Subcutaneous abdominal adipose tissue (tissue), 5 donors: ENCODE measurements at regions not wholly inside any gene's neighbourhood (a gene's known extent, or its start where the extent isn't known, plus 50 kb on each side); places are given as distances from the start of the nearest gene placed in this dataset.

ENCODE experiments used
- H3K27ac ChIP-seq: one replicate; pipeline ENCODE4 v1.7.0; 2013; ENCODE audit warnings: low read depth, mild to moderate bottlenecking, inconsistent platforms, low read length, moderate library complexity
- H3K27me3 ChIP-seq, 5 donors: one replicate each; pipeline ENCODE4 v1.7.0; 2013; ENCODE audit warnings: low read length in 5 of 5, inconsistent platforms in 1 of 5; ENCODE audit not compliant: control insufficient read depth in 5 of 5, insufficient read depth in 4 of 5
- H3K36me3 ChIP-seq, 5 donors: one replicate each; pipeline ENCODE4 v1.7.0; 2013; ENCODE audit warnings: low read length in 5 of 5; ENCODE audit not compliant: control insufficient read depth in 5 of 5, insufficient read depth in 5 of 5
- H3K4me1 ChIP-seq, 5 donors: one replicate each; pipeline ENCODE4 v1.7.0; 2013; ENCODE audit warnings: low read length in 5 of 5, mild to moderate bottlenecking in 3 of 5, moderate library complexity in 1 of 5; ENCODE audit not compliant: control insufficient read depth in 5 of 5, insufficient read depth in 5 of 5
- H3K4me3 ChIP-seq, 5 donors: one replicate each; pipeline ENCODE4 v1.7.0; 2013; ENCODE audit warnings: low read length in 5 of 5, low read depth in 1 of 5
- H3K9ac ChIP-seq, 5 donors: one replicate each; pipeline ENCODE4 v1.7.0; 2013; ENCODE audit warnings: low read length in 5 of 5, mild to moderate bottlenecking in 4 of 5, moderate library complexity in 3 of 5
- H3K9me3 ChIP-seq, 5 donors: one replicate each; pipeline ENCODE4 v1.7.0; 2013; ENCODE audit warnings: low read length in 5 of 5; ENCODE audit not compliant: control insufficient read depth in 5 of 5
- donor health status: healthy.
- donor health status: healthy.
- donor health status: healthy.
- donor health status: healthy.
- donor health status: healthy.

DNA sequence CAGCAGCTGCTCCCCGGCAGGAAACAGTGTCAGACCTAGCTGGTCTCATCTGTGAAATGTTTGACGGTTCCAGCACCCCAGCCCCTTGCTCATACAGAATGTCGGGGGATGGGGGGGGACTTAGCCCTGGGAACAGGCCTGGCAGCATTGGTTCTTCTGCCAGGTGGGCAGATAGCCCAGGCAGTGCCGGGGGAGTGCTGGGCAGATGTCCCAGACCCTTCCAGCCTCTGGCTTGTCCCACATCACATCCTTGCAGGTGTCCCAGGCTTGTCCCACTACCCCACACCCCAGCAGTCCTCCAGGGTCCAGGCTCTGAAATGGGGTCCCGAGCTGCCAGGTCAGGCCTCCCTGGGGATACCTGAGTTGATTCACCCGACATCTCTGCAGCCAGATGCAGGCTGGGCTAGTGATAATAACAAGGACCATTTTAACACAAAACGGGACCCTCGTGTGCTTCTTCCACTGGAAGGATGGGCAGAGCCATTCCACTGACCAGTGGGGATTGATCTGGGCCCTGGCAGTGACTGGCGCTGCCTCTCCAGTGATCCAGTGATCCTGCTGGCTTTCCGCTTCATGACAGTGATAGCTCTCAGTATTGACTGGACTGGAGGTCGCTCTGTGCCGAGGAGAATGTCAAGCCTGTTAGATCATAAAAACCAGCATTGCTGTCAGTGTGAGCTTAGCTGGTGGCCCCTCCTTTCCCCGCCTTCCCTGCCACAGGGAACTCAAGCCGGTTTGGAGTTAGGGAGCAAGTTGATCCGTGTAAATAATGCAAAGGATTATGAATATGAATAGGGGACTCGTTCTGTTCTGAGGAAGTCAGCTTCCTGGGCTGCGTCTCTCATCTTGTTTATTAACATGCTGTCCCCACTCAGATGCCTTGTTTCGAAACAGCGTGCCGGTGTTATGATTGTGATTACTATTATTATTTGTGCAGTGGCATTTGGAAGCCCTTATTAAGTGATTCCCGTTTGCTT is 180.6 kb downstream of the AACS start:
- H3K27ac ChIP-seq, result no peak overlapping the region
- H3K9ac ChIP-seq, result no peak overlapping the region
- no peaks in the 10 kb centered on the region for H3K9me3 ChIP-seq
- no peaks in the 10 kb centered on the region for H3K4me1 ChIP-seq
- no peak overlapping the region for H3K4me3 ChIP-seq
- peaks cover 16 to 41% (median 28%) of the 10 kb centered on the region in 5 donors for H3K27me3 ChIP-seq
- H3K36me3 ChIP-seq, result no peaks in the 10 kb centered on the region

DNA sequence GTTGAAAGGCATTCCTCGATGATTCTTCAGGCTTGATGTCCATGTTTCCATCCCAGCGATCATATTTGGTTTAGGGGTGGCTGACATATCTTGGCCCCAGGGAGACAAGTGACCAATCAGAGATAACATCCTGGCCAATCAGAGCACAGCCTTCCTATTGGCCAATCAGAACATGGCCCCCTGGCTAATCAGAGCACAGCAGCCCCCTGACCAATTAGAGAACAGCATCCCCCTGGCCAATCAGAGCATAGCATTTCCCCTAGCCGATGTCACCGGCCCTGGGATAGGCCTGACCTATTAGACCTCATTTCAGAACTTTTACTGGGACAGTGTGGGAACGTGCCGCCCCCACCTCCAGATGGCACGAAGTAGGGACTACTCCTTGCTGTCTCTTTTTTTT is 182.2 kb downstream of the AACS start:
- Histone ChIP-seq H3K4me1 (peaks cover 0 to 2% (median 0%) of the 10 kb centered on the region in 5 donors), H3K9me3 (no peaks in the 10 kb centered on the region), H3K9ac (no peak overlapping the region), H3K4me3 (no peak overlapping the region), H3K27ac (no peak overlapping the region), H3K36me3 (no peaks in the 10 kb centered on the region), H3K27me3 (peaks cover 14 to 35% (median 26%) of the 10 kb centered on the region in 5 donors)

DNA sequence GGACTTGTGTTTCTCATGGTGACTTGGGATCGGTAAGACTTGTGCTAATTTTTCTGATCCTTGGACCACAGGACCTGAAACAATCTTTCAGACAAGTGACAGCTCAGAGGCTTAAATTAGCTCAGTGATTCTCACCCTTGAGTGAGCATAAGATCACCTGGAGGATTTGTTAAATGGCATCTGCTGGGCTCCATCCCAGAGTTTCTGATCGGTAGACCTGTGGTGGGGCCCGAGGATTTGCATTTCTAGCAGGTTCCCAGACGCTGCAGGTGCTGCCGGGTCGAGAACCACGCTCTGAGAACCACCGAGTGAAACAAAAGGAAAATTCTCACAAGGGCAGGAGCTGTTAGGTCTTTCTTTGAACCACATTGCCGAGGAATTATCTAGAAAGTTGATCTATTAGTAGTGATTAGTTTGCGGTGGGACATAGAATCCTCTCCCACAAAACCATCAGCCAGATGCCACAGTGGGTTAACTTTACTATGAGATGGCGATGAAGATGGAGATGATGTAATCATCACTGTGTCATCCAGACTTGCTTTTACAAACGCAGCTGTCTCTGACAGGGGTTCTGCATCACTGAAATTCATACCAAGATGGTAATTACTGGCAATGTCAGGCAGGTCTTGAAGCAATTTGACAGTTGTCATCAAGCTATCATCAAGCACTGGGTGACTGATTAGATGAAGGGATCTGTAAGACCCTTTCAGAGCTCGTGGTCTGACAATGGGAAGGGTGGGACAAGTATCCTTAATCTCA is 184.0 kb downstream of the AACS start:
- no peaks in the 10 kb centered on the region for H3K9me3 ChIP-seq
- H3K27me3 ChIP-seq, result peaks cover 16 to 32% (median 24%) of the 10 kb centered on the region in 5 donors
- H3K36me3 ChIP-seq, result no peaks in the 10 kb centered on the region
- H3K4me3 ChIP-seq, result no peak overlapping the region
- H3K4me1 ChIP-seq, result peaks cover 0 to 2% (median 0%) of the 10 kb centered on the region in 5 donors
- no peak overlapping the region for H3K9ac ChIP-seq
- no peak overlapping the region for H3K27ac ChIP-seq

DNA sequence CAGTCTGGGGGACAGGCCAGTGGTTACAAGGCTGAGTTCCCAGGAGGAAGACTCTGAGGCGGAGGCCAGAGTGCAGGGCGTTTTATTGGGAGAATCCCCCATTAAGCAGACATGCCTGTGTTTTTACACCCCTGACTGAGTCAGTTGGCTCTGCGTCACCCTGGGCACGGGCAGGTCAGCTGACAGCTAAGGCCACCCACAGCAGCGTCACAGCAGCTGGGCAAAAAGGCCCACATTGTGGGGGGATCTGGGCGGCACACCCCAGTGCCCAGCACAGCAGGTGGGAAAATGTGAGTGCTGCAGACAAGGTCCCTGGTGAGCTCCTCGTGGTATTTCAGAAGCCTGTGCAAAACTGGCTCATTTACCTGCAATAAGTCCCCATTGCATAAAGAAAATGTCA is 184.7 kb downstream of the AACS start:
- peaks cover 0 to 2% (median 0%) of the 10 kb centered on the region in 5 donors for H3K4me1 ChIP-seq
- no peak overlapping the region for H3K4me3 ChIP-seq
- H3K9me3 ChIP-seq, result no peaks in the 10 kb centered on the region
- H3K27ac ChIP-seq, result no peak overlapping the region
- no peaks in the 10 kb centered on the region for H3K36me3 ChIP-seq
- H3K27me3 ChIP-seq, result peaks cover 12 to 27% (median 18%) of the 10 kb centered on the region in 5 donors
- no peak overlapping the region for H3K9ac ChIP-seq

DNA sequence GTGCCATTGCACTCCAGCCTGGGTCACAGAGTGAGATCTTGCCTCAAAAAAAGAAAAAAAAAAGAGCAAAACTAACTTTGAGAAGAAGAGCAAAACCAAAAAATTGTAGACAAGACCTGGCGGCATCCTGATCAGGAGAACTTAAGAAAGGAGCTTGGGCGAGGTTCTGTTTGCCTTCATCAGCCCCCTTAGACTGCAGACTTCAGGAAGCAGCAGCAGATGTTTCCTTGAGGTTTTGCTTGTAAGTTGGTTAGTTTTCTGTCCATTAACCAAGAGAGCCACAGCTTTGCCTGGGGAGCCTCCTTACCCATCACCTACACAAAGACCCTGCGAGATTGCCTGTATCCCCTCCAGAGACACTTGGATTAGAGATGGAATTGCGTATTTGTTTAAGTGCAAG is 189.0 kb downstream of the AACS start:
- H3K27ac ChIP-seq, result no peak overlapping the region
- no peaks in the 10 kb centered on the region for H3K36me3 ChIP-seq
- H3K9ac ChIP-seq, result no peak overlapping the region

DNA sequence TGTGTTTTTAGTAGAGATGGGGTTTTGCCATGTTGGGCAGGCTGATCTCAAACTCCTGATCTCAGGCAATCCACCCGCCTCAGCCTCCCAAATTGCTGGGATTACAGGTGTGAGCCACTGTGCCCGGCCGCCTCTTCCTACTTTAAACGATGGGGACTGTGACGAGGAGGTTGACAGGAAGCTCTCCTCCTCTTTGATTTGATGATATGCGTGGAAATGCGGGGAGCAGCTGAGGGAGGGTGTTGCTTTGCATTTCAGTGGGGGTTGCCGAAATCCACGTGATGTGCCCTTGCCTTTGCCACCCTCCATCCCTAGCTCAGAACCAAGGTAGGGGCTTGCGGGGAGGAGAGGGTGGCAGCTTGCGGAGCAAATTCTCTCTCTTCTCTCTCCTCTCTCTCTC is 189.6 kb downstream of the AACS start:
- H3K36me3 ChIP-seq, result no peaks in the 10 kb centered on the region
- H3K27me3 ChIP-seq, result peaks cover 0 to 7% (median 3%) of the 10 kb centered on the region in 5 donors
- no peak overlapping the region for H3K27ac ChIP-seq
- H3K9me3 ChIP-seq, result peaks cover 0 to 11% (median 9%) of the 10 kb centered on the region in 5 donors
- no peak overlapping the region for H3K4me3 ChIP-seq
- H3K9ac ChIP-seq, result no peak overlapping the region
- peaks cover 0 to 2% (median 0%) of the 10 kb centered on the region in 5 donors for H3K4me1 ChIP-seq

More for the DNA sequence above, 189.0 kb downstream of the AACS start:
- peaks cover 0 to 11% (median 9%) of the 10 kb centered on the region in 5 donors for H3K9me3 ChIP-seq
- H3K4me1 ChIP-seq, result peaks cover 0 to 2% (median 0%) of the 10 kb centered on the region in 5 donors
- no peak overlapping the region for H3K4me3 ChIP-seq
- peaks cover 0 to 9% (median 3%) of the 10 kb centered on the region in 5 donors for H3K27me3 ChIP-seq

DNA sequence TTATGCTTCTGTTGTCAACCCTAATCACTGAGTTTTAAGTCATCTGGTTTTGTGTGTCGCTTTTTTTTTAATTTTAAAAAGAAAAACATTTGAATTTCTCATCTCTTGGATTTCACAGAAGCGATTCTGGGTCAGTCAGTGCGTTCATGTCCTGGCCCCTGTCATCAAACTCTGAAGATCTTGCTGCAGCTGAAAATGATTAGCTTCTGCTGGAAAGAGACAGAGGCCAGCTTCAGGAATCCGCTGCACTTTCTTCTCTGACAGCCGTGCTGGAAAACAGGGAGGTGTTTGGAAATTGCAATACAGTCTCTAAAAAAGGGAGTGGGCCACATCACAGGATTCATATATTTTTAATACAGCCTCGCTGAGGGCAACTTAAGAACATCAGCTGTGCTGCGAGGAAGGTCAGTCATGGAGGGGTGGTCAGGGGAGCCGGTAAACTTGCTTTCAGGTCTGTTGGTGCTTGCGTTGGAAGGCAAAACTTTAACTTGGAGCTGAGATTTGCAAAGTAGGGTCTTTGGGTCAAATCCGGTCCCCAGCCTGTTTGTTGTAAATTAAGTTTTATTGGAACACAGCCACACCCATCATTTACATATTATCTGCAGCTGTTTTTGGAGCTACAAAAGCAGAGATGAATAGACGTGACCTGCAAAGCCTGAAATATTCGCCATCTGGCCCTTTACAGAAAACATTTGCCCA is 190.8 kb downstream of the AACS start:
- H3K4me3 ChIP-seq, result no peak overlapping the region
- peaks cover 0 to 5% (median 3%) of the 10 kb centered on the region in 5 donors for H3K27me3 ChIP-seq
- peaks cover 0 to 2% (median 0%) of the 10 kb centered on the region in 5 donors for H3K4me1 ChIP-seq
- peaks cover 0 to 11% (median 9%) of the 10 kb centered on the region in 5 donors for H3K9me3 ChIP-seq
- H3K36me3 ChIP-seq, result no peaks in the 10 kb centered on the region
- no peak overlapping the region for H3K9ac ChIP-seq
- H3K27ac ChIP-seq, result no peak overlapping the region

DNA sequence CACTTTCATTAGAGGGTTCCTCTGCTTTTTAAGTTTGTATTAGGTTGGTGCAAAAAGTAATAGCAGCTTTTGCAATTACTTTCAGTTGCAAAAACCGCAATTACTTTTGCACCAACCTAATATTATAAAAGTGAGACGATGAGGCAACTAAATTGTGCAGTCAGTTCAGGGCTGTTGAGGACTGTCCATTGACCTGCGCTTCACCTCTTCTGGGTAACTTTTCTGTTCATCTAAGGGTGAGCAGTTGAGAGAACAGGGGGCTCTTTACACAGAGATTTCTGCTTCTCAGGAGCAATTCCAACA is 191.3 kb downstream of the AACS start:
- Histone ChIP-seq H3K27me3 (peaks cover 0 to 5% (median 3%) of the 10 kb centered on the region in 5 donors), H3K36me3 (no peaks in the 10 kb centered on the region)

DNA sequence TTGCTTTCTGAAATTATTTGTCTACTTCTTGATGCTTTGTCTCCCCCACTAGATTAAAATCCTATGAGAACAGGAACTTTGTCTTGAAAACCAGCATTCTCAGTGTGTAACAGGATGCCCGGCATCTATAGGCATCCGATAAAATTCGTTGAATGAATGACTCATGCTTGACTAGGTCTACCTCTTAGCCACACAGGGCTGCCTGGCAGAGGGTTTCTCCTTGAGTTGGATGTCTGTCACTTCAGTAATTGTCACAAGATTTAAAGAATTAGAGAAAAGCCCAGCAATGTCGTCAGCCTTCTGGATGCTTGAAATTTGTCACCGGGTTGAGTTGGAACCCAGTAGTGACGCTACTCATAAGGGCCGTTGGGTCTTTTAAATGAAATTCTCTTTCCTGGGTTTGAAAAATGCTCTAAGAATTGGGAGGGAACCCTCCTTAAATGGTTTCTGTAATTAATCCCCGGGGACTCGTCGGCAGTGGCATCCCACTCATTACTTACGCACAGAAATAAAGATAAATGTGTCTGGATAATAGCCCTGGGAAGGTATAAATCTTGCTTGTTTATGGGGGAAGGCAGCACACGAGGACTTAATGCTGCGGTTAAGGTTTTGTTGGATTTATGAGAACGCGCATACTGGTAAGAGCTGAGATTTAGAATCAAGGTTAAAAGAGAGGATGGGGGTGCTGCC is 194.1 kb downstream of the AACS start:
- Histone ChIP-seq H3K4me3 (no peak overlapping the region), H3K36me3 (no peaks in the 10 kb centered on the region), H3K4me1 (no peaks in the 10 kb centered on the region), H3K27me3 (peaks cover 0 to 3% (median 0%) of the 10 kb centered on the region in 5 donors), H3K9me3 (peaks cover 0 to 19% (median 13%) of the 10 kb centered on the region in 5 donors), H3K27ac (no peak overlapping the region), H3K9ac (no peak overlapping the region)

More for the DNA sequence above, 191.3 kb downstream of the AACS start:
- H3K4me3 ChIP-seq, result no peak overlapping the region
- peaks cover 0 to 2% (median 0%) of the 10 kb centered on the region in 5 donors for H3K4me1 ChIP-seq
- peaks cover 0 to 11% (median 9%) of the 10 kb centered on the region in 5 donors for H3K9me3 ChIP-seq
- H3K27ac ChIP-seq, result no peak overlapping the region
- H3K9ac ChIP-seq, result no peak overlapping the region
